Ishikawa (cell line): ENCODE measurements at regions not wholly inside any gene's neighbourhood (a gene's known extent, or its start where the extent isn't known, plus 50 kb on each side); places are given as distances from the start of the nearest gene placed in this dataset.

Experiments
- CEBPB ChIP-seq: IDR thresholded peaks from 2 replicates; pipeline ENCODE4 v1.6.1; 2012
- CREB1 ChIP-seq: IDR thresholded peaks from 2 replicates; pipeline ENCODE4 v1.6.1; 2012; ENCODE audit warnings: low read depth
- EGR1 ChIP-seq: IDR thresholded peaks from 2 replicates; pipeline ENCODE4 v1.6.1; 2012
- EP300 ChIP-seq: IDR thresholded peaks from 2 replicates; pipeline ENCODE4 v1.6.1; 2012; ENCODE audit warnings: borderline replicate concordance
- FOXM1 ChIP-seq: IDR thresholded peaks from 2 replicates; pipeline ENCODE4 v1.6.1; 2012; ENCODE audit warnings: low read depth, borderline replicate concordance
- MAX ChIP-seq: IDR thresholded peaks from 2 replicates; pipeline ENCODE4 v1.6.1; 2012
- NFIC ChIP-seq: IDR thresholded peaks from 2 replicates; pipeline ENCODE4 v1.6.1; 2012
- RAD21 ChIP-seq: IDR thresholded peaks from 2 replicates; pipeline ENCODE4 v1.6.1; 2012; ENCODE audit warnings: low read depth
- REST ChIP-seq: IDR thresholded peaks from 2 replicates; pipeline ENCODE4 v1.6.1; 2012; ENCODE audit warnings: low read depth, mild to moderate bottlenecking
- TAF1 ChIP-seq: IDR thresholded peaks from 2 replicates; pipeline ENCODE4 v1.6.1; 2012; ENCODE audit warnings: low read depth, mild to moderate bottlenecking
- TCF12 ChIP-seq: IDR thresholded peaks from 2 replicates; pipeline ENCODE4 v1.6.1; 2012; ENCODE audit warnings: low read depth
- TEAD4 ChIP-seq: IDR thresholded peaks from 2 replicates; pipeline ENCODE4 v1.6.1; 2012
- USF1 ChIP-seq: IDR thresholded peaks from 2 replicates; pipeline ENCODE4 v1.6.1; 2012
- ZBTB7A ChIP-seq: IDR thresholded peaks from 2 replicates; pipeline ENCODE4 v1.6.1; 2012; ENCODE audit warnings: low read depth

GRCh38 chr20:62587757-62588402, 54.4 kb upstream of the SLCO4A1 start:
- TF ChIP-seq ZBTB7A (peak; percentile 66; the same call in 1 of the 2 replicates), TAF1 (no peak), REST (peak; percentile 94), EP300 (no peak), CREB1 (no peak), RAD21 (no peak), EGR1 (no peak), FOXM1 (no peak), USF1 (no peak), MAX (no peak), CEBPB (no peak), TEAD4 (no peak), NFIC (no peak), TCF12 (no peak)
